ENCODE measurements at regions not wholly inside any gene's neighbourhood (a gene's known extent, or its start where the extent isn't known, plus 50 kb on each side); places are given as distances from the start of the nearest gene placed in this dataset.
A peak's percentile ranks its signal among the peaks of the same experiment; 100 is the strongest.

DNA sequence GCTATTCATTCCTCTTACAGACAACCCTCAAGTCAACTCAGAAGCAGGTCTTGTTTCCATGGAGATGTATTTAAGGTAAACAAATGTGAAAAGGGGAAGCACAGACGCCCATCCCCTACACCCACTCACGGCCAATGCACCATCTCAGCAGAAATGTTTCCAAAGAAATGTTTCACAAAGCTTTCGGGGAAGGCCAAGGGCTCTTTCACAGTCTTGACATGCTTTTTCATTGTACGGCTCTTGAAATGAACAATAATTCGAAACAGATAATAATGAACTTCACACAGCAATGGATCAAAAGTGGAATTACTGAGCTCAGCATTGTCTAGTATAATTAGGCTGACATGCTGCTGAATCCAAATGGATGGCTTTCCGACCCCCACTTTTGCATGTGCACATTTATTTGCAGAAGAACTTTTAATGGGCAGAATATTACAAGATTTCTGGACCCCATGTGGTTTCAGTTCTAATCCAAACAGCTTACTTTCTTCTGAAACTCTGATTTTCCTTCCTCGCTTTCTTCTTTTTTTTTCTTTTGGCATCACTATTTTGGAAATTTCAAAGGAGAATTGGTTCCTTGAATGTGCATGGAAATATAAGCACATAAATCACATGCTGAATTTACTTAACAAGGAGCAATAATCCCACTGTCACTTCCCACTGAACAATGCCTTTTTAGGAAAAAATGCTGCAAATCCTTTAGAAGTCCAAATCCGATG is 160.9 kb downstream of the SMIM20 start:
- DNase-seq, result no peak

DNA sequence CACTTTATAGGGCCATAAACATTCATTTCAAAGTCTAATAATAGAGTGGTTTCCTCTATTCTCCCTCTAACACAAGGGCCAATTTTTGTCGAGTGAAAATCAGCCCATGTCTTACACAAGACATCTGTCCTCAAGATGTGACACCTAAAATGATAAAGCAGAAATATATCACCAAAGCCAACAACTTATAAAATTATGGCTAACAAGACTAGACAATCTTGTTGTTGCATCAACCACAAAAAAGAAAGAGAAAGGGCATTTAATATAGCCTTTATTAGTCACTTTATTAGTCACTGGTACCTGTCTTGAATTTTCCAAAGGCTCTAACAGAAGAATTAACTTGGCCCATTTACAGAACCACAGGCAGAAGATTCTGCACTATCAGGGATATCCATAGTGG is 161.6 kb downstream of the SMIM20 start:
- no peak for DNase-seq

DNA sequence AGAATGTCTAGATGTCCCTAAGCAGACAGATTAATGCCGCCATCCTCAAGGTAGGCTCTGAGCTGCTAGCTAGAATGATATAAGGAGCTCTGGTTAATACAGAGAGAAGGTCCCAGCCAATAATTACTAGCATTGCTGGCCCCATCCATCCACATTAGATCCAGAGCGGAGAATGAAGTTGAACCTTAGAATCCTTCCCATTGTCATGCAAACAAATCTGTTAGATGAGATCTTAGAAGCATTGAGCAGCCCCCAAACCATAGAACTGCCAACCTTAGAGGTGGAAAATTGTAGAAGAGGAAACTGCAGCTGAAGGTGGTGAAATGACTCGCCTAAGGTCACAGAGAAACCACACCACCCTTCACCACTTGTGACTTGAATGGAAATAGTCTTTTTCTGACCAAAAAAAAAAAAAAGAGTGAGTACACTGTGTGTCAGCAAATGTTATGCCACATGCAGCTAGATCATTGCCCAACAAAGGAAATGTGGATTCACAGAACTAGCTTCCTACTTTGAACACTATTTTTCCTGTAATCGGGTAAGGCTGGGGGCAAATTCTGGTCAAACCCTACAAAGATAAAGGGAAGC is 162.1 kb downstream of the SMIM20 start:
- peak; percentile 34 for DNase-seq

DNA sequence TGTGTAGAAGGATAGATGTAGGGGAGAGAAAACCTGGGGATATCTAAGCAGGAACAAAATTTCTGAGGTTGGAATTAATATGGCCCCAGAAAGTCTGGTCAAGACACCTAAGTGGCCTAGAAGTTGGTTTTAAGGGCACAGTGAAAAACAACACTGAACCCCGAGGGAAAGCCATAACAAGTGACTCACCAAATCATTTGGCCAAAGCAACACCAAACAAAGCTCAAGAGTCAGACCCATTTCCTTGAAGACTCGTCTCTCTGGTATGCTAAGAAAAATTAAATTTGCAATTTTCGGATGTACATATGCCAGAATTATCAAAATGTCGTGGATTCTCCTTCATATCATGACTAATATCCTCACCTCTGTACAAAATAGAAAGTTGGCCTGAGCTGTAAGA is 162.9 kb downstream of the SMIM20 start:
- no peak for DNase-seq

DNA sequence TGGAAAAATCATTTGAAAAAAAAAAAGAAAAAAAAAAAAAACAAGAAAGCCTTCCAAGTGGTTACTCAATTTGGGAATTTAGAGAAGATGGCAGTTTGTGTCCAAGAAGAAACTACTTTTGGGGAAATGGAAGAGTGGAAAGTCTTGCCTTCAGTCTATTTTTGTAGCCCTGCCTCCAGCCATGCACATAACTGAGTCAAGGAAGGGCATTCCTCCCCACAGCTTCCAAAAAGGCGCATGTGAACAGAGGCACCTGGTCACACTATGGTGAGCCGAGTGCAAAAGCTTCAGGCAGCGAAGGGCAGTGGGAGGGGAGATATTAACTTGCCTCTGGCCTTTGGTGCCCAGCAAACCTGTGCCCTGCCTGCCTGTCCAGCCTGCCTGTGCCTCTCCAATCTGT is 163.7 kb downstream of the SMIM20 start:
- no peak for DNase-seq

GRCh38 chr4:26080870-26081628 is 167.0 kb downstream of the SMIM20 start:
- DNase-seq, result peak; percentile 39

GRCh38 chr4:26081795-26082498 is 167.9 kb downstream of the SMIM20 start:
- no peak for DNase-seq

- no peak for DNase-seq
Observed at GRCh38 chr4:26082565-26082964, 168.5 kb downstream of the SMIM20 start.

DNA sequence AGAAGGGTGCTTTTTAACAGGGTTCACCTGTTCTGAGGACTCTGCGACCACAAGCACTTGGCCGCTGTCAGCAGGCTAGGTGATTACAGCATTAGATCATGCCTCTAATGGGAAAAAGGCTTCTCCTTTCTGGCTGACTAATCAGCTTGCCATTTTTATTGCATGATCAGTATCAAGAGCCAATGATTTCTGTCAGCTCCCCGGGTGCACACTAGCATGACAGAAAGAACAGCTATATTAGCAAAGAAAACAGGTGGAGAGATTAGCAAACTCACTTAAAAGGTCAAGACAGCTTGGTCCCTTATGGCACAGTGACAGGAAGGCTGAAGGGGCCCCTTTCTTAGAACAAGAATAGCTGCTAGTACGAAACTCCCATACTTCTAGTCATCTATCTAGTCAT is 170.0 kb downstream of the SMIM20 start:
- peak; percentile 66 for DNase-seq

DNA sequence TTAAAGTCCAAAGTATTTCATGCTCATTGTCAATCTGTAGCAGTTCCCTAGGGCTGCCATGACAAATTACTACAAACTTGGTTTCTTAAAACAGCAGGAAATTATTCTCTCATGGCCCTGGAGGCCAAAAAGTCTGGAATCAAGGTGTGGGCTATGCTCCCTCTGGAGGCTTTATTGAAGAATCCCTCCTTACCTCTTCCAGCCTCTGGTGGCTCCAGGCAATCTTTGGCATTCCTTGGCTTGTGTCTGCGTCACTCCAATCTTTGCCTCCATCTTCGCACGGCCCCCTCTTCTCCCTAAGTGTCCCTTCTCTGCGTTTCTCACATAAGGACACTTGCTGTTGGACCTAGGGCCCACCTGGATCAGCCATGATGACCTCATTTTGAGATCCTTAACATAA is 170.4 kb downstream of the SMIM20 start:
- DNase-seq, result no peak

DNA sequence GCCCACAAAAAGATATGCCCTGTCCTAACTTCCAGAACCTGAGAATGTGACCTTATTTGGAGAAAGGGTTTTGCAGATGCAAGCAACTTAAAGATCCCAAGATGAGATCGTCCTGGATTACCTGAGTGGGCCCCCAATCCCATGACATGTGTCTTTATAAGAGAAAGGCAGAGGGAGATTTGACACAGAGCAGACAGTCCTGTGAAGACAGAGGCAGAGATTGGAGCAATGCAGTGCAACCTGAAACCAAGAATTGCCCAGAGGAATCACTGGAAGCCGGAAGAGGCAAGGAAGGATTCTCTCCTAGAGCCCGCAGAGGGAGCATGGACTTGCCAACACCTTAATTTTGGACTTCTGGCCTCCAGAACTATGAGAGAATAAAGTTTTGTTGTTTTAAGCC is 171.5 kb downstream of the SMIM20 start:
- no peak for DNase-seq

- DNase-seq, result no peak
Observed at GRCh38 chr4:26086621-26087441, 172.8 kb downstream of the SMIM20 start.

DNA sequence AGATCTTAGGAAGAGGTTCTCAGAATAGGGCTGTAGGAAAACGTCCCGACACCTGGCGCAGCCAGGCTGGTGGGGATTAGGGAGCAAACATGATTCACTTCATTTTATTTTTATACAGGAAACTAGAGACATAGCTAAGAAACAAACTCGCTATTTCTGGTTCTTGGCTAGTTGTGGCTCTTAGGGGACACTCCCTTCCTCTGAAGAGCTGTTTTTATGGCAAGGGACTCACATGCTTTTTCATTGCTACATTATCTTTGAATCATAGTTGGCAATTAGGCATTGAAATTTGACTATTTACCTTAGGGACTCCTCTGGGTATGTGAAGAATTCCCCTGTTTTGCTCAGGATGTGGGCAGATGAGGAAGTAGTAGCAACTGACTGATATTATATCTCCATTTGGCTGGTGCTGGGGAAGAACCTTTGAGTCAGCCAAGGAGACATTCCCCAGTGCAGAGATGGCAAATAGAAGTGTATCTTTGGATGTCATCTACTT is 174.5 kb downstream of the SMIM20 start:
- peak; percentile 71 for DNase-seq

DNA sequence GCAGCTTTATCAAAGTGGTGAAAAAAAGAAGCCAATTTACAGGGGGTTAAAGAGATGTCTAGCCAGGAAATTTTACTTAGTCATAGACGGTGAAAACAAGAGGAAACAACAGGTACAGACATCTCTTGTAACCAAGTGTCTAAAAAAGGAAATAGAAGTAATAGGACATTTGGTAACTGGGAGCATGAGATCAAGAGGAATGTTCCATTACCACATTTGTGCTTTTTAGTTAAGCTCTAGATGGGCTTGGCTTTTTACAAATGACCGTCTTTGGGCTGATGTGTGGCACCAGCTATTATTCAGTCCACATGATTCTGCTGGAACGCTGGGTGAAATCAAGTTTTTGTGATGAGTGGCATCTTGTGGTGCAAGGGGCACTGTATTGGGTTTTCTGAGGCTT is 179.5 kb downstream of the SMIM20 start:
- no peak for DNase-seq

DNA sequence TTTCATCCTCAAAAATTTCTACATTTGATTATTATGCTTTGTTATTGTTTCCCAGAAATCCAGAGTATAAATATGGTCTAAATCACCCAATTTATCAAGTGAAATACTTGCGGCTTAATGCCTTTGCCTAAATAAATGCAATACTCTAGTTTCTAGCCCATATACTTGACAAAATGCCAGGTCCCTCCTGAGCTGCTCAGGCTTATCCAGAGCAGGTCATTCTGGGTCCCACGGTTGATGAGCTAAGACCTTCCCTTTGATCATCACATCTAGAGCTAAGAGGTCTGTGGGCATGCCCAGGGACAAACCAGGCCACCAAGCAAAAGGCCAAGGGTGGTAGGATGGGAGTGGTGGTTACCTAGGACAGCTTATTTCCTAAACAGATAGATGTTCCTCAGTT is 180.1 kb downstream of the SMIM20 start:
- no peak for DNase-seq

- no peak for DNase-seq
Observed at GRCh38 chr4:26094911-26095310, 180.9 kb downstream of the SMIM20 start.

DNA sequence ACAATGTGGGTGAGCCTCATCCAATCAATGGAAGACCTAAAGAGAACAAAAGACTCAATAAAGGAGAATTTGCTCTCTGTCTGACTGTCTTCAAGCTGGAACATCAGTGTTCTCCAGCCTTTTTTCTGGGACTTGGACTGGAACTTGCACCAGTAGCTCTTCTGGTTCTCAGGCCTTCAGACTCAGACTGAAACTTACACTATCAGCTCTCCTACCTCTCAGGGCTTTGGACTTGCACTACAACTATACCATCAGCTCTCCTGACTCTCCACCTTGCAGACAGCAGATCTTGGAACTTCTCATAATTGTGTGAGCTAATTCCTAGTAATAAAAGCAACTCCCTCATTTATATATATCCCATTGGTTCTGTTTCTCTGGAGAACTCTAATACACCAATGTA is 185.9 kb downstream of the SMIM20 start:
- DNase-seq, result no peak

GRCh38 chr4:26101011-26101410 is 187.0 kb downstream of the SMIM20 start:
- DNase-seq, result no peak

DNA sequence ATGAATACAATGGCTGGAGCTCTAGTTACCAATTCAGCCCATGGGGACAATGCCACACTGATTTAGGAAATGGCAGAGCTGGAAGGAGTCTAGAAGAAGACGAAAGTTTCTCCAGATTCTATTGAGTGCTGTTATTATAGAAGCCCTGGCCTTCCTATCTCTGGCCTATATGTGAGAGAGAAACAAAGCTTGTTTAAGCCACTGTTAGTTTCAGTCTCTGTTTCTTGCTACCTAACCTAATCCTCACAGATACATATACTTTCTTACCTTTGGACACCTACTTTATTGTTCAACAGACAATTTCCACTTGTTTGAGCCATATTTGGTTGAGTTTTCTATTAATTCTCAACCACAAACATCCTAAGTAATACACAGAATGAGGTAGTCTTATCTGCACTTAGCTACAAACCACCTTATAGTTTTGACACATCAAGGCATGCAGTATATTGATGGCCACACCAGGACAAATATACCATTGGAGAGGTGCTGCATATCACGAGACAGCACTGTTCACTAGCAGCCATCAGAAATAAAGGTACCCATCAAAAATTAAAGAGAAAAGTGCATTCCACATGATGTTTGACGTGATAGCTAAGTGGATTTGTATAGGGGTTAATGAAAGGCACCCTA is 190.2 kb downstream of the SMIM20 start:
- DNase-seq, result no peak

DNA sequence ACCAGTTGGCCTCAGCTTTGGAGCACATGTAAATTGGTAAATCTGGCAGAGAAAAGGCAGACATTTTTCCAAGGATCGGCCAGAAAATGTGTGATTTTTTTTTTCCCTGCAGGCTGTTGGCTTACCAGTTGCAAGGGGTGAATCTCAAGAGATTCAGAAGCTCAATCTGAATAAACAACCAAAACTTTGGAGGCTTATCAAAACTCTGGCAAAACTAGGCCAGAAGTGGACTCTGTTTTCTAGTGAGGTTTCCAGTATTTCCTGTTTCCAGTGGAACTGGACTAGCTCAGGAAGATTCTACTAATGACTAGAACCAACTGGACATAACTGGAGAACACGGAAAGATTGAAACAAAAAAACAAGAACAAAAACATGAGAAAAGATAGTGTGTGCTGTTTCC is 191.3 kb downstream of the SMIM20 start:
- DNase-seq, result no peak

DNA sequence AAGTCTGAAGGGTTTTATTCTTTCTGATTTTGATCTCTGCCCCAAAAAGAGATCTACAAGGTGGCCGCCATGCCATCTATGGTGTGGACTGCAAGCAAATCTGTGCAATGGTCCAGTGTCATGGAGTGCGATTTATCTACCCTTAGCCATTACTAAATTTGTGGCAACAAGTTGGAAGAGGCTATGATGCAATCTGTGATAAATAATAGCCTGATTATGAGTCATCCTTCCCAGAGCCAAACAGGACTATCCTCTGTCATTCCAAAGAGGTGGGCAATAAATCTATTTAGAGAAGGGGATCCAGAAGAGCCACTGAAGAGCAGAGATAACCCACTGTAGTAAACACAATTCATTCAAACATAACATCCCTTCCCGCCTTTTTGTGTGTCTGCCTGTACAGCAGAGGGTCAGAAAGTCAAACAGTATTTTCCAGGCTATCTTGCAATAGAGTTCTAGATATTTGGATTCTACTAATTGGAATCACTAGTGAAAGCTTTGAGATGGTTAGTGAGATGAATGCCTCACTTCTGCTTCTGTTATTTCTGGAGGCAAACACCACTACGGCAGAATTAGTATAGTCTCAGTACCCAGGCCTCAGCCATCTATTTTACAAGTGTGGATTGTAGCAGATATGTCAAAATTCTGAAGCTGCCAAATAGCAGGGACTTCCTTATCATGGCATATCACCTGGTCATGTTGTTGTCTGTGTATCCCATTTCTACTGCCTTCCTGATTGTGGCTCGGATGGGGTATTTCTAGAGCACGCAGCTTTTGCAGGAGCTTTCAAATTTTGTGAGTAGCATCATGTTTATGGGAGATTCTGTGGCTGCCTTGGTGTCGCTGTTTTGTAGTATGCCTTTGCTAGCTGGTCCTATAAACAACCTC is 192.0 kb downstream of the SMIM20 start:
- DNase-seq, result no peak
